Keratinocyte (primary cell): ENCODE measurements at regions not wholly inside any gene's neighbourhood (a gene's known extent, or its start where the extent isn't known, plus 50 kb on each side); places are given as distances from the start of the nearest gene placed in this dataset.

Experiments used
- CTCF ChIP-seq, 3 experiments: IDR thresholded peaks in 1 of 3; conservative IDR thresholded peaks in 1 of 3; optimal IDR thresholded peaks in 1 of 3; 2 replicates in 2 of 3; 3 replicates in 1 of 3; pipeline versions ENCODE3 to v1.5.1; 2011; ENCODE audit warnings: low read length in 3 of 3, mild to moderate bottlenecking in 3 of 3, moderate library complexity in 2 of 3, control low read depth in 1 of 3, inconsistent platforms in 1 of 3; ENCODE audit not compliant: insufficient read depth in 2 of 3; ENCODE audit errors: extremely low read depth in 1 of 3
- EZH2 ChIP-seq: IDR thresholded peaks from one replicate; pipeline ENCODE4 v1.6.1; 2012; ENCODE audit warnings: inconsistent platforms, mild to moderate bottlenecking, low read length, moderate library complexity

- no peak for TF ChIP-seq EZH2
- peak in 1 of 3 experiments; percentile 20 for TF ChIP-seq CTCF (optimal IDR thresholded peaks at IDR 0.05 in 1 of 3, IDR thresholded peaks at IDR 0.05 in 1 of 3, conservative IDR thresholded peaks at IDR 0.05 in 1 of 3; ENCODE audit: extremely low read depth in 1 of 3, insufficient read depth in 2 of 3, low read length in 3 of 3)
These were observed 851.8 kb downstream of the TMEM121 start for GRCh38 chr14:106378191-106378590.
